ENCODE measurements at regions not wholly inside any gene's neighbourhood (a gene's known extent, or its start where the extent isn't known, plus 50 kb on each side); places are given as distances from the start of the nearest gene placed in this dataset.
"Not testable (repeated sequence)": the region's sequence is repeated elsewhere in the genome, so short reads cannot be mapped to it uniquely, and the experiment has no call there.

DNA sequence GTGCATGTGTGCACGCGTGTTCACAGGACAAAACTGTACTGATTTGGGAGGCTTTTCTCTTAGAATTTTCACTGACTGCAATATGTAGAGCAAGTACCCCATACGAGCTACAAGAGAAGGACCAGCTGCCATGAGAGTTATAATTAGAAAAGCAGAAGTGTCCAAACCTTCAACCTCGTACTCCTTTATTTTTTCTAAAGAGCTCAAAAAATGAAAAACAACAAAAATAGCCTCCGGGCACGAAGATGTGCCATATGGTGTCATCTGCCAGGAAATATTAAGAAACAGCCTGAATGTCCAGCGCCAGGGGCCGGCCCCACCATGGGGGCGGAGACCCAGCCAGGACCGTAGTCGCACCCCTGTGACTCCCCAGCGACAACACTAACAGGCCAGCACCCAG, 84.6 kb downstream of the KCNJ18 start:
- TF ChIP-seq, protein P1, sequence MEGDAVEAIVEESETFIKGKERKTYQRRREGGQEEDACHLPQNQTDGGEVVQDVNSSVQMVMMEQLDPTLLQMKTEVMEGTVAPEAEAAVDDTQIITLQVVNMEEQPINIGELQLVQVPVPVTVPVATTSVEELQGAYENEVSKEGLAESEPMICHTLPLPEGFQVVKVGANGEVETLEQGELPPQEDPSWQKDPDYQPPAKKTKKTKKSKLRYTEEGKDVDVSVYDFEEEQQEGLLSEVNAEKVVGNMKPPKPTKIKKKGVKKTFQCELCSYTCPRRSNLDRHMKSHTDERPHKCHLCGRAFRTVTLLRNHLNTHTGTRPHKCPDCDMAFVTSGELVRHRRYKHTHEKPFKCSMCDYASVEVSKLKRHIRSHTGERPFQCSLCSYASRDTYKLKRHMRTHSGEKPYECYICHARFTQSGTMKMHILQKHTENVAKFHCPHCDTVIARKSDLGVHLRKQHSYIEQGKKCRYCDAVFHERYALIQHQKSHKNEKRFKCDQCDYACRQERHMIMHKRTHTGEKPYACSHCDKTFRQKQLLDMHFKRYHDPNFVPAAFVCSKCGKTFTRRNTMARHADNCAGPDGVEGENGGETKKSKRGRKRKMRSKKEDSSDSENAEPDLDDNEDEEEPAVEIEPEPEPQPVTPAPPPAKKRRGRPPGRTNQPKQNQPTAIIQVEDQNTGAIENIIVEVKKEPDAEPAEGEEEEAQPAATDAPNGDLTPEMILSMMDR (IDR thresholded peaks at IDR 0.05): not testable (repeated sequence)
- TF ChIP-seq POLR2A (IDR thresholded peaks at IDR 0.05): not testable (repeated sequence)
